HG02884 (cell line): ENCODE measurements at regions not wholly inside any gene's neighbourhood (a gene's known extent, or its start where the extent isn't known, plus 50 kb on each side); places are given as distances from the start of the nearest gene placed in this dataset.

Experiments used
- ATAC-seq: cut with Tn5 transposase; IDR thresholded peaks from one replicate; pipeline ENCODE4 v1.9.1; 2021; ENCODE audit warnings: mild to moderate bottlenecking, moderate library complexity; ENCODE audit not compliant: unreplicated experiment

DNA sequence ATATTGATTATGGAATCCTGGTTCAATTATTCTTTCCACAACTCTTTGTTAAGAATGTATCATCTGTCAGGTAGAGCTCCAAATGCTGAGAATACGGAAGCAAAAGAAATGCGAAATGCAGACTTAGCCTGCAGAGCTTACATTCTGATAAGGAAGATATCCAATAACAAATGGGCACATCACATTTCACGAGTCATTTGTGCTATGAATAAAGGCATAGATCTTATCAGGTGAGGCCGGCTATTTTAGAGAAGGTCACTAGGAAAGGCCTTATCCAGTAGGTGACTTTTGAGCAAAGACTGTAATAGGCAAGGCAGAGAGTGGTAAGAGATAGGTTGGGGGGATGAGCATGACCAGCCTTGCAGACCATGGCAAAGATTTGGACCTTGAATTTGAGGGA is 174.3 kb upstream of the SERPINE2 start:
- no peak for ATAC-seq

DNA sequence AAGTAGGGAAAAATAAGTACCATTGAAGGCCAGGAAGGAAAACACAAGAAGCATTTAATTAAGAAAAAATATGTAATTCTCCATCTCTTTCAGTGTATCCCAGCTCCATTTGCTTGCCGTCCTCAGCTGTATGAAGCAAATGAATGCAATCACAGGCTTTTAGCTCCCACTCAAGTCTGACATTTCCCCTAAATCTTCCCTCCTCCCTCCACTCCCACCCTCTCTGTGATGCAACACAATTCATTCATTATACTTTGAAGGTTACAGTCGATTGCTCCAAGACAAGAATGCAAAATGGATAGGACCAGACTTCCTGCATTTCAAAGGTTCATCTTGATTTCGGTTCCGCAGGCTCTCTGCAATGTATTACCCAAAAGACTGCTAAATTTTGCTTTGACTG is 172.7 kb upstream of the SERPINE2 start:
- no peak for ATAC-seq

DNA sequence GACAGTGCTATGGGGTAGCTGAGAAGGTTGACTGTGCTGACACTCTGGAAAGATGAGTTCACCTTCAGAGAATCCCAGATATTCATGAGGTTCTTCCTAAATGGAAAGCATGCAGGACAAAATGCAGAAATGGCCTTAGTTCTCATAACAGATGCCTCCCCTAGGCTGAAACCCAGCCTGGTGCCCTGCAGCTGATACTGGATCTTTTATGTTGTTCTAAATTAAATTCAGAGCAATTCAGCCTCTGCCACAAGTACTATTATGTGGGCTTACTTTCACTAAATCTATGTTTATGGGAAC is 172.0 kb upstream of the SERPINE2 start:
- no peak for ATAC-seq

DNA sequence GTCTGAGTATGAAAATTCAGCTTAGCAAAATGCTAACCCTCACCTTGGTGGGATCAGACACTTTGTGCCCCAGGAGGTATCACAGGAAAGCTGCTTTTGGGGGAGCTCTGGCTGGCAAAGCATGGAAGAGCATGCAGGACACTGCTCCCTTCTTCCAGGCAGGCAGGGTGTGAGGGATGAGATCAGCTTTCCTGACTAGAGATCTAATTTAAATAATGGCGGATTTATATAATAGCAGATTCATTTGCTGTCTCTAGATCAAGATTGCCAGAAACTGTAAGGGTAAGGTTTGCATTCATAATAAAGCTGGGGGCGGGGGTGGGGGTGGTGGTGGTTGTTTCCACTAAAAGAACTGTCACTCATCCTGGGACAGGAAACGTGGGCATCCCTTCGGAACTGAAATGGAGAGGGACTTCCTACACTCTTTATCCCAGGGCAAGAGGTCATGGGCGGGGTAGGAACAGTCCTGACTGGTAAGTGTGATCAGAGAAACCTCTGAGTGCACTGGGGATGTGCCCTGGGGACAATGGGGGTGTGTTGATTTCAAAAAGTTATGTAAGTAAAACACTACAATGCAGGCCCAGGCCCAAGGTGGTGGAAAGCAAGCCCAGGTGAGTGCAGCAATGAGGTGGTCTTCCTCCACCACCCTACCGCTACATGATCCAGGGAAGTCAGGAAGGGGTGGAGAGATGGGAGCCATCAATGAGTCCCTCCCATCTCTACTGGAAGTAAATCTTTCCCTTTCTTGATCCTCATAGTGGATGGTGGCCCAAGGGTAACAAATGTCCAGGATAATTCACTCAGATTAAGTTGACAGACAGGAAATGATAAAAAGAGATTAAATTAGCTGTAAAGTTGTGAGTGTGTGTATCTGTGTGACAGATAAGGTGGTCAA is 171.4 kb upstream of the SERPINE2 start:
- no peak for ATAC-seq

DNA sequence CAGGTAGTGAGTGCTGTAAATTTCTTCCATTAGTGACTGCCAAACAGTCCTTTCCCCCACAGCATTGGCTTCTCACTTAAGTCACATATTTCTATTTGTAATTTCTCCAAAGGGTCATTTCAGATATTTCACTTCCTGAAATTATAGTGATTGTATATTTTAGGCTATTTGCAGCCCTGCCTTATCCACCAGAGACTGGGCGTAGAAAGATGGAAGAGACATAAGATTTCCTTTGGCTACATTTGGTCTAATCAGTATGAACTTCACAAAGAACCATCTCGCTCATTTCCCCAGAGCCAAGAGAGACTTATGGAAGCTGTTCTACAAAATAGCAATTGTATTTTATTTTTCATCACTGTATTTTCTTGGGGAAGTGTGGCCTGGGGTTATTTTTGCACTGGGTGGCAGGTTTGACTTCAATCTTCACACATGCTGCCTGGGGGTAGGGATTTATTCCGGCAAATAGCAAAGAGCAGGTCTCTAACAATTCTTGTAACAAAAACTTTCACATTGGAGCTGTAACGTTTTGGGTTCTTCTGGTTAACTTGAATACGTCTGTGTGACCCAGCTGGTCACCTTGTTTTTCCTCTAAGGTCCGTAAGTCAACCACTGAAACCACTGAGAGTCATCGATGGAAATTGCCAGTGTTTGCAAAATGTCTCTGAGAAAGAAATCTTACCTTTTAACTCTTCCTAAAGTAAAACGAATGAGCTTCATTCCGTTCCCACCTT is 170.6 kb upstream of the SERPINE2 start:
- no peak for ATAC-seq

DNA sequence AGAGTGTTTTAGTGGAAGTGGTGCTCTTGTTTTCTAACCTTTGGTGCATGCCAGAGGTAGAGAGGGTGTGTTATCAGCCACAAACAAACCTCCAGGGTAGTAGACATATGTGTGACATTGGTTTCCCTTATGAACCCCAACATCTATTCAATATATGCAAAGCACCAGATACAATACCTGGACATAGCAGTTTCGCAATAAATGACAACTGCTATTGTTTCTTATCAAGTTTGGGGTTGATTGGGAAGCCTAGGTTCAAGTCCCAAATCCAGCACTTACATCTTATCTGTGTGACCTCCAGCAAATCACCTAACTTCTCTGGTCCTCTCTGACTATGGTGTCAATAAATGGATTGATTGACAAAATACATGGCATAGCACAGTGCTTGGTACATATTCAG is 169.4 kb upstream of the SERPINE2 start:
- no peak for ATAC-seq

DNA sequence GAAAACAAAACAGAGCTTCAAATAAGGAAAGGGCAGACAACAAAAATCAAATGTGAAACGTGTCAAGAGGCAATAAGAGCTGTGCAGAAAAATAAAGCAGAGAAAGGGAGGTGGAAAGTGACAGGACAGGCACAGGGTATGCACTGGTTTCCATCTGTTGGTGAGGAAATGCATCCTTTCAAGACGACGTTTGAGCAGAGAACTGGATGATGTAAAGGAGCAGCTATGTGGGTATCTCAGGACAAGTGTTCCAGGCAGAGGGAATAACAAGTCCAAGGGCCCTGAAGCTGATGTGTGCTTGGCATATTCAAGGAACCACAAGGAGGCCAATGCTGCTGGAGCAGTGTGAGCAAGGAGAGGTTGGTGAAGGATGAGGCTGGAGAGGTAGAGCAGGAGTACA is 168.9 kb upstream of the SERPINE2 start:
- ATAC-seq: no peak

DNA sequence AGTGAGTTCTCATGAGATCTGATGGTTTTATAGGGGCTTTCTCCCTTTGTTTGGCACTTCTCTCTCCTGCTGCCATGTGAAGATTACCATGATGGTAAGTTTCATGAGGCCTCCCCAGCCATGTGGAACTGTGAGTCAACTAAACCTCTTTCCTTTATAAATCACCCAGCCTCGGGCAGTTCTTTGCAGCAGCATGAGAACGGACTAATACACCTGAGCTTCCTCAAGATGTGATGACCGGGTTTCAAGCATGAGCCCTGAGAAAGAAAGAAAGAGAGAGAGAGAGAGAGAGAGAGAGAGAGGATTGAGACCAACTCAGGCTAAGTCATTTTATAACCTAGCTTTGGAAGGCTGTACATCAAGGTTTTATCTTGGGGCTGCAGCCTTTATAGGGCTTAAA is 167.7 kb upstream of the SERPINE2 start:
- ATAC-seq: no peak

DNA sequence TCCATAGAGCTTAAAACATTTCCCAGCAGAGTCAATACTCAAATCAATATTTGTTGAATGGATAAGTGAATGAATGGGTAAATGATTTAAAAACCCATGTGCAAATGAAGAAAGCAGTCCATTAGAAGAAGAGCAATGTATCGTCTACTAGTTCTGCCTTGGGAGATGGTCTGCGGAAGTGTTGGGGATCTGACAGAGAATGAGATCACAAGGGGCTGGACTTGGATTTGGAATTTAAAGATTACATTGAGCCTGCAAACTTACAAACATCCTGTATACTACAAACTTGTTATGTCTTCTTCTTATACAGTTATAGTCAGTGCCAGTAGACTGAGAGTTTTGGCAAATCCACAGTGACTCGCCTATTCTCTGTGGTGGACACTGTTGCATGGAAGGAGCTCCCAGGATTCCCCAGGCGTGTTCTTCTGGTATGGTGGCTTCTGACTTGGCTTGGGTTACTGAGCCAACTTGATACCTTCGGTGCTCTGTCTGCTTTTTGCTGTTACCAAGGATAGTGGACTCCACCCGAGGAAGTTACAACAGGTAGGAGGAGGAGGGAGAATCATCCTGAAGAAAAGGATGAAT is 163.3 kb upstream of the SERPINE2 start:
- no peak for ATAC-seq

DNA sequence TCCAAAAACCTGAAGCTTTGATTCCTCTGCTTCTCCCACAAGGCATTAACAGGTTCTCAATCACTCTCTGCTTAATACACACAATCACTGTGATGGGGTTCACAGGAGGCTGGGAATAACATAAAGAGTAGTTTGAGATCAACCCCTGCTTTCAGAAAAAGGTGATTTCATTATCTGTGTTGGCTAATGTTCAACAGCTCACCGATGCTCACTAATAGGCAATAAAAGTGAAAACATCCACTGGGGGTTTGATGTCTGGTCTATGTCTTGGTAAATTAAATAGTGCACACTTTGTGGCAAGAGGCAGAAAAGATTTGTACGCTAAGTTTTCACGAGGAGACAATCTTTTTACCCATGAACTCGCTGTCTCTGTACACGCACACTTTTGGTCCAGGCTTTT is 159.3 kb upstream of the SERPINE2 start:
- ATAC-seq: no peak

DNA sequence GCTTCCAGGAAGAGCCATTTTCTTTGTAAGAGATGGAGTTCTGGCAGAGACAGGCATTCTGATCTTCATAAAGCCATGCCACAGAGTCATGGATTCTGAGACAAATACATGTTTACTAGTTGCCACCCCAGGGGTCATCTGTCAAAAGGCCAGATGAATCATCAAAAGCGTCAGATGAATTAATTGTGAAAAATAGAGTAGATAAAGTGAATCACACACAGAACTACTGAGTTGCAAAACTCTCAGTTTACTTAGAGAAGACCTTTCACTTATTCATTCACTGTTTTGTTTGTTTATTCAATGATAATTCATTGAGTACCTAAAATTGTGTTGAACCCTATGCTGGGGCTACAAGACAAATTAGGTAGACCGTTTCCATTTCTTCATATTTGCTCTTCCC is 157.7 kb upstream of the SERPINE2 start:
- ATAC-seq: no peak

DNA sequence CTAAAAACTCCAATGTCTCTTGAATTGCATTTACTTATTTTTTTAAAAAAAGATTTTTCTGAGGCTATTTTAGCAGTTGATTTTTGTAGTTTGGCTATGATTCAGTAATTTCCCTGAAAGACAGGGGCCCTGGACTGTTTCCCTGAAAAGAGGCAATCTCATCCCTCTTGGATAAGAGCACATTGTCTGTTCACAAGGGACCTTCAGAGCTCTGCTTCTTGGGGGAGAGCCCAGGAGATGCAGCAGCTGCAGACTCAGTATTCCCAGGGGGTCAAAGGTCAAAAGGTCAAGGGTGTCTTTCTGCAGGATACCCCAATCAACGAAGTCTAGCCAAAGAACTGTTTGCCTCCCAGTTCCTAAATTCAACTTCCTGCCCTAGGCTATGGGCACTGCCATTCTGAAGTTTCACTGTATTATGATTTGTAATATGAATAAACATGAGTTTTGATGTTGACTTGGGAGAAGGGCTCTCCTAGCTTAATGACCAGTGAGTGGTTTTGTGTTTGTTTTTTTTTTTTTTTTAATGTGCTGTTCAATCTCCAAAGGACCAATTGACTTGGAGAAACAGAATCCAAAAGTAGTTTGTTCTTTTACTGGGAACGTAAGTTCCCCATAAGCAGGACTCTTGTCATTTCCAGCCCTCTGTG is 157.0 kb upstream of the SERPINE2 start:
- ATAC-seq: no peak

DNA sequence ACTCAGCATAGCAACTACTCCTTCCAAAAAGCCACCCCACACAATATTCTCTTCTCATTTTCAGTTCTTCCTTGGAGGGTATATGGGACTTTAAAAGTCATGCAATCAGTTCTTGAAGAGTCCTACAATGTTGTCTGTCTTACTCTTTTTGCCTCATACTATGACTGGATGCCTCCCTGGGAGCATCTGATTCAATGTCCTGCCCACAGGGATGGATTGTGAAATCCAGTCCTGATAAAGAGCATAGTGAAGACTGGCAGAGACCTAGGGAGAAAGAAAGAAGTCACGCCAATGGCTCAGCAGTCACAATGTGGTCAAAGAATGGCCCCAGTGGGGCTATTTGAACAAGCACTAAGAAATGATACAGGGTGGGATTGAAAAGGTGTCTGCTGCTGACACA is 155.1 kb upstream of the SERPINE2 start:
- ATAC-seq: no peak

DNA sequence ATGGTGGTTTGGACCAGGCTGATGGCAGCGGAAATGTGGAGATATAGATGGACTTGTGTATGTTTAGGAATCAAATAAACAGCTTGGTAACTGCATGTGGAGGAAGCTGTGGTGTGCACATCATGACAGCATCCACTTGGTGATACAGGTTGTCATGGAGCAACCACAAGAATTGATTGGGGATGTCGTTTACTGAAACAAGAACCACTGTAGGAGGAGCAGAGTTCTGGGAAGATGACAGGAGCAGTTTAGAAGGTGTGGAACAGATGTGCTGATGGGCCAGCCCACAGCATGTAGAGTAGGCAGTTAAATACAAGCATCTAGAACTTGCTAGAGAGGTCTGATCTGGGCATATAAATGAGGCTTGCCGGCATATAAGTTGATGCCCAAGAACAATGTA is 152.4 kb upstream of the SERPINE2 start:
- ATAC-seq: no peak

DNA sequence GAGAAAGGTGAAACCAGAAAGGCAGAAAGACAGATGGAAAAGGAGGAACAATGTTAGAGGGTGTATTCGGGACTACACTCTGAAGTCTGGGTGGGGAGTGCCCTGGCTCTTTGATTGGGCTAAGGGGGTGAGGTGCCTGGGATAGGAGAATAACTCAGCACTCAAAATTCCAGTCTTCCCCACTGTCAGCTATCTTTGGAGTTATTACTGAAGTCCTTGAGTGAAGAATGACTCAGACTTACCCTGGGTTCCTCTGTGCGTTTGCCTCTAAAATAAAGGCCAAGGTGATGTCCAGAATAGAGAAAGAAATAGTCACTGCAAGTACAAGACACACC is 151.8 kb upstream of the SERPINE2 start:
- ATAC-seq: no peak

DNA sequence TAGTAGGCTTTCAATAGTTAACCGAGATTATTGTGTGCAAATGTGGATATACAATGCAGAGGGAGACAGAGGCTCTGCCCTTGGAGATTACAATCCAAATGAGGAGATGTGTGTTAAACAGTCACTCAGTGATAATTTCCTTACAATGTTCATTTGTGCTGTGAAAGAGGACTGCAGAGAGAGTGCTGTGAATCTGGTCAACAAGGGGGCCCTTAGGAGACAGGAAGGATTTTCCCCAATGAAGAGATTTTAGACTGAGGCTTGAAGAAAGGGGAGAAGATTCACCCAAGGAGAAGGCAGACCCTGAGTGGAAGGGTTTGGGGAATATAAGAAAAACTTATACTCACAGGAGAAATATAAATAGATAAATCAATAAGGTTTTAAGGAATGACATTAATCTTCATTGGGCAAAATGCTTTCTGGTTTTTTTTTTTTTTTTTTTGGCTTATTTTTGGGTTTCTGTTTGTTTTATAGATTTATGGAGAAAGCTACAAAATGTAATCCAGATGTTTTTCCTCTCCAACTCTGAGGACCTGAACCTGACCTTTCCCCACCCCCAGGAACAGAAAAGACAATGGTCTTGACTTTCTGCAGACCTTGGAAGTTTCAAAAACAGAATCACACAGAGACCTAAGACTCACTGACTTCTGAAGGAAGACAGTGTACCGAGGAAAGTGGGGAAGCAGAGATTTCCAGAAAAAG is 151.3 kb upstream of the SERPINE2 start:
- ATAC-seq: no peak

DNA sequence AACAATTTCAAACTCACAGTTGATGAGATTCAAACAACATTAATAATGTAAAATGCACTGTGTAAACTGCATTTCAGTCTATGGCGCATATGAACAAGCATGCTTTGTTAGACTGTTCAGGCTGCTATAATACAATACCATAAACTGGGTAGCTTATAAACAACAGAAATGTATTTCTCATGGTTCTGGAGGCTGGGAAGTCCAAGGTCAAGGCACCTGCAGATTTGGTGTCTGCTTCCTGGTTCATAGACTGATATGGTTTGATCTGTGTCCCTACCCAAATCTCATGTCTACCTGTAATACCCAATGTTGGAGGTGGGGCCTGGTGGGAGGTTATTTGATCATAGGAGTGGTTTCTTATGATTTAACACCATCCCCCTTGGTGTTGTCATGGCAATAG is 148.1 kb upstream of the SERPINE2 start:
- ATAC-seq: no peak

DNA sequence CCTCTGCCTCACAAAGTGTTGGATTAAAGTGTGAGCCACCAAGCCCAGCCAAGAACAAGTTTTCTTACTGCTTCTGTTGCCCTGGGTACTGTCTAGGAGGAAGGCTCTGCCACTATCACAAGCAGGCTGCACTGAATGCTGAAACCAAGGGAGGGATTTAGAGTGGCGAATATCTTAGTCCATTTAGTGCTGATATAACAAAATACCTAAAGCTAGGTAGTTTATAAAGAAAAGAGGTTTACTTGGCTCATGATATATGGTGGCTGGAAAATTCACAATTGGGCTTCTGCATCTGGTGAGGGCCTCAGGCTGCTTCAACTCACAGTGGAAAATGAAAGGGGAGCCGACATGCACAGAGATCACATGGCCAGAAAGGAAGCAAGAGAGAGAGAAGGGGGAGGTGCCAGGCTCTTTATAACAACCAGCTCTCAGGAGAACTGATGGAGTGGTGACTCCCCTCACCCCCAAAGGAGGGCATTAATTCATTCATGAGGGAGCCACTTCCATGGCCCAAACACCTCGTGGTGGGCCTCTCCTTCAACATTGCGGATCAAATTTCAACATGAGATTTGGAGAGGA is 146.0 kb upstream of the SERPINE2 start:
- ATAC-seq: no peak

DNA sequence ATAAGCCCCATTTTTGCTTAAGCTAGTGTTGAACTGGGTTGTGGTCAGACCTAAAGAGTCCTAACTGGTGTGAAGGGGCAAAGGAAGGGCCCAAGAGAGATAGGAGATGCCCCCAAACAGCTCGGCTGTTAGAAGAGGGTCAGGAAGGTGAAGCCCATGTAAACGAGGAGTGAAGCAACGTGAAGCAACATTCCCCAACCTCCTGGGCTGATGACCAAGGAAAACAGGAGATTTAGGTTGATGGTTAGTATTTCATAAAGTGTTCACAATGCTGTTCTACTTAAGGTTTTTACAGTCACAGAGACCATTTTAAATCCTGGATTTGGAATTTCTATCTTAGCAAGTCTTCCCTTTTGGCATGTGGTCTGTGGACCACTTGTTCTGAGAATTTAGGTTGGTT is 144.0 kb upstream of the SERPINE2 start:
- no peak for ATAC-seq

DNA sequence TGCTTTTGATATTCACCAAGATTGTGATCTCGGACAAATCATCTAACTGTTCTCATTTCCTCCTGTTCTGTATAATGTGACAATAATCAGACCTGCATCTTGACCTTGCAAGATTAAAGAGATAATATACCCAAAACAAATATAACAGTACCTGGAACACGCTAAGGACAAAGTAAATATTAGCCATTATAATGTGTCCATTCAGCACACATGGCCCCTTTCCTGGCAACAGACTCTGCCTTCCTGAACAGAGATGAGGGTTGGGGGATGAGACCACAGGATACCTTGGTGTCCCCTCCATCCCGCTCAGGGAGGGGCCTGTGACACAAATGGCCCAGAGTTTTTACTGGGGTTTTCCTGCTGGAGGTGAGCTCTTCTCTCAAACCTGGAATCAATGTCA is 143.4 kb upstream of the SERPINE2 start:
- no peak for ATAC-seq
